C1 segment of cervical spinal cord (tissue), 14 donors: ENCODE measurements at regions not wholly inside any gene's neighbourhood (a gene's known extent, or its start where the extent isn't known, plus 50 kb on each side); places are given as distances from the start of the nearest gene placed in this dataset.
"Not testable (repeated sequence)": the region's sequence is repeated elsewhere in the genome, so short reads cannot be mapped to it uniquely, and the experiment has no call there.

Source experiments
- DNase-seq, 14 donors: peaks; one replicate each; lab custom pipeline; 2025; lab: John Stamatoyannopoulos, UW

GRCh38 chr2:142580691-142581090, 296.8 kb upstream of the KYNU start:
- DNase-seq = no peak

DNA sequence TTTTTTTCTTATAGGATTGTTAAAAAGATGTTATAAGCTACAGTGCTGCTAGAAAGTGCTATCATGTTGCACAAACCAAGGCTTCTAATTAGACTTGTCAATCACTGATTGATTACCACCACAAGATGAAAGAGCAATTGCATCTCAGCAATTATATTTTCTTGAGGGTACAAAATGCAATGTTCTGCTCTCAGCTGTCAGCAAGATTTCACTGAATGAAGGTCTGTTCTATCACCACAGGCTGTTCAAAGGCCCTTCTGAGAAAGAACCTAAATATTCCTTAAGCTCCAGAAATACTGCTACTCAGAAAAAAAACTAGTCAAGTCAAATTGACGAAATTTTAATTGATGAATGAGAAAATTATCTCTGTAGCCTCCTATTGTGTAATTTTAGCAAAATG, 301.9 kb upstream of the KYNU start:
- DNase-seq = no peak

DNA sequence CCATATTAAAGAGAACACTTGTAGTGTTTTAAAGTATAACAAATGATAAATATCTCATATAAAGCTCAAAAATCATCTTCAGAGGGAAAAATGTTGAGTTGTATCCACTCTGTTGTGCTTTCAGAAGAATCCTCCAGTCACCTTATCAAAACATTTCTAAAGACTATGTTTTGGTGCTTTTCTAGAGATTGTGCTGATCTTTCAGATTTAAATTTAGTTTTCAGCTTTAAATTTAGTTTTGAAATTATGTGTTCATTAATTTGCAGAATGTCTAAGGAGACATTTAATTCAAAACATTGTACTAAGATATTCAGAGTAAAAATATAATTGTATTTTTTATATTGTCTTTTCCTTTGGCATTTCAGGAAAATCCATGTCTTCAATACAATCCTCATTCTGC, 303.1 kb upstream of the KYNU start:
- DNase-seq = no peak

DNA sequence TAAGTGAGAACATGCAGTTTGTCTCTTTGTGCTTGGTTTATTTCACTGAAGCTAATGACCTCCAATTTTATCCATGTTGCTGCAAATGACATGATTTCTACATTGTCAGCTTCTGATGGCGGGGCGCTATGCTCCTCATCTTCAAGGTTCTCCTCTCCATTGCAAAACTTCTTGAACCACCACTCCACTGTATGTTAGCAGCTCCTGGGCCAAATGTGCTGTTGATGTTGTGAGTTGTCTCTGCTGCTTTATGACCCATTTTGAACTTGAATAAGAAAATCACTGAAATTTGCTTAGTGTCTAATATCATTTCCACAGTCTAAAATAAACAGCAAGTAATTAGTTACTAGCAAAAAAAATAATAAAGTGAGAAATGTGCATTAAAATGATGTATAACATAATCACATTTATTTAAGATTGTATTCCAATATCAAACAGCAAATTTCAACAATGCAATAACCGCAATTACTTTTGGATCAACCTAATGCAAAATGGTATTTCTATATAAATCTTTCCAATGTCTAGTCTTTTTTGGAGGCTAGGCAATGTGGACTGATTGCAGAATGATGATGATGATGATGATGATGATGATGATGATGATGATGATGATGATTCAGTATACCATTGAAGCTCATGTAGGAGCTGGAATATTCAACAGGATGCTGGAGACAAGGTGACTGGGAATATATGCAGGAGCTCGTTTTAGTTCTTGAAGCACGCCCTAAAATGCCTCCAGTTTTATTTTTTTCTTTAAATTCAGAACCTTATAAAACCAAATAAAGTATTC, 304.9 kb upstream of the KYNU start:
- no peak for DNase-seq

GRCh38 chr2:142571934-142572333, 305.5 kb upstream of the KYNU start:
- no peak for DNase-seq

DNA sequence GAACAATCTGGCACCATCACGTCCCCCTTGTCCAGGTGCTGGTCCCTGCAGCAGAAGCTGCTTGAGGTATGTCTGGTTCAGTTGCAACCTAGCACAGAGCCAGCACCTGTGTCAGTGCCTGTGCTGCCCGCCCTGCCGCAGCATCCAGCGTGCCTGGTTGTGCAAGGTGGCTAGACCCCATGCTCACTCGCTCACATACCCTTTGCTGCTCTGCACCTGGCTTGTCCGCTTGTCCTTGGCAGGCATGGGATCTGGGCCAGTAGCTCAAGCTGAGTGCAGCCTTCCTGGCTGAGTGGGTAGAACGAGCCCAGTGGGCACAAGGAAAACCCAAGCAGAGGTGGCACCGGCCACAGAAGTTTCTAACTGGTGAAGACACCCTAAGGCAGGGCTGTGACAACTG, 314.6 kb upstream of the KYNU start:
- peak in 1 of 14 donors; percentile 3 for DNase-seq

GRCh38 chr2:142561656-142562055, 315.8 kb upstream of the KYNU start:
- DNase-seq = no peak

- DNase-seq = no peak
Observed at GRCh38 chr2:142557391-142557790, 320.1 kb upstream of the KYNU start.

- not testable (repeated sequence) for DNase-seq
Observed at GRCh38 chr2:142545999-142546398, 331.5 kb upstream of the KYNU start.

DNA sequence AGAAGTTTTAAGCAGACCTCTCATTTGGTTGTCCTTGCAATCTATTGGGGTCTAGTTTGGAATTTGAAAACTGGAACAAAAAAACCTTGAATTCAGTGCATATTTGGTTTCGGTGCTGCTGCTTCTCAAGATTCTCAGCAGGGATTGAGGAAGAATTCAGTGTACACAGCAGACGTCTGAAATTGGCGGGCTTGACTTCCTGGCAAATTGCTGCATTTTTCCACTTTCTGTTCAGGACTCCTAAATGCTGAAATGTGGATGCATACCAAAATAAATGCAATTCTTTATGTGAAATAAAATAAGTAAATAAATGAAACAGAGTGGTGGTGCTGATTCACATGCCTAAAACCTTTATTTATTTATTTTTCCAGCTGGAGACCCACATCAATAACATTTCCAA, 332.4 kb upstream of the KYNU start:
- no peak for DNase-seq

GRCh38 chr2:142544173-142544572, 333.3 kb upstream of the KYNU start:
- DNase-seq = no peak

DNA sequence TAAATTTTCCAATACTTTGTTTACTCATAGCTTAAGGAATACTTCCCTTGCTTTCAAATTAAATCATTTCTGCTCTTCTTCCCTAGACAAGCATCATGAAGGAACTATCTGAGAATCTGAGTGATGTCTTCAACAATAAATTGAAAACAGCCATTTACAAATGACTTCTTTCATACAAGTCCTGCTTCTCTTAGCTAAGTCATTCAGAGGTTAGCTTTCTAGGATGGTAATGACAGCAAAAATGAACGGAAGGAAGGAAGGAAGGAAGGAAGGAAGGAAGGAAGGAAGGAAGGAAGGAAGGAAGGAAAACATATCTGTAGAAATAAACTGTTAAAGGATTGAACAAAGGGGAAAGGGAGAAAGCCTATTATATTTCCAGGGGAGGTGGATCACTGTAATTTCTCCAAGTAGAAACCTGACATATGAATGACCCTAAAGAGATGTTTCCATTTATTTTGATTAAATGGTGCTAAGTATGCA, 335.0 kb upstream of the KYNU start:
- no peak for DNase-seq

DNA sequence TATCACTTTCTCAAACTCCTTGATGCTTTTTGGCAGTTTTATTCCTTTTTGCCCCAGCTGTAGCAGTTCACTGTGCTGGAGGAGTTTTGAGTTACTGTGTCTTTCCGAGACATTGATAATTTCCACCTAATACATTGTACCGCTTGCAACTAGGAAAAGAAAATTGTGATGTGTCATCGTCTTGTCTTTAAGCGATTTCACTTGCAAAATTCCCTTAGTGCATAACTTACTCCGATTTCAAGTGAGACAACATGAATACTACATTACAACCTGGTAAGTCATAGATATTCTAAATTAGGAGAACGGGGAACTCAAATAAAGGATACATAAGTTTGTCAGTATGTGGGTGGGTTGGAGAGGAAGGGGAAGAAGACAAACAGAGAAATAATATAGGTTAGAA, 340.5 kb upstream of the KYNU start:
- DNase-seq = no peak

- no peak for DNase-seq
Observed at GRCh38 chr2:142536492-142536891, 341.0 kb upstream of the KYNU start.

DNA sequence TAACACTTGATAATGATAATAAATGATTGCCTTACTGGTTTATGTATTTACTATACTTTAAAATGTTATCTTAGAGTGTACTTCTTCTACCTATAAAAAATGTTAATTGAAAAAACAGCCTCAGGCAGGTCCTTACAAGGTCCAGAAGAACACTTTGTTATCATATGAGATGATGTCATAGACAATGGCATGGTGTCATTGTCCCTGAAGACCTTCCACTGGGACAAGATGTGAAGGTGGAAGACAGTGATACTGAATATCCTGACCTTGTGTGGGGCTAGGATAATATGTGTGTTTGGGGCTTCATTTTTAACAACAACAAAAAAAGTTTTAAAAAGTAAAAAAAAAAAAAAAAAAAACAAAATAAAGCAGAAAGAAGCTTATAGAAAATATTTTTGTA, 342.2 kb upstream of the KYNU start:
- DNase-seq = no peak

GRCh38 chr2:142533177-142533576, 344.3 kb upstream of the KYNU start:
- DNase-seq = no peak

GRCh38 chr2:142531377-142531776, 346.1 kb upstream of the KYNU start:
- DNase-seq = no peak

GRCh38 chr2:142525720-142526119, 351.7 kb upstream of the KYNU start:
- no peak for DNase-seq

- no peak for DNase-seq
Observed at GRCh38 chr2:142521492-142521891, 356.0 kb upstream of the KYNU start.

- no peak for DNase-seq
Observed at GRCh38 chr2:142515493-142515892, 362.0 kb upstream of the KYNU start.

- no peak for DNase-seq
Observed at GRCh38 chr2:142509401-142509800, 368.1 kb upstream of the KYNU start.

DNA sequence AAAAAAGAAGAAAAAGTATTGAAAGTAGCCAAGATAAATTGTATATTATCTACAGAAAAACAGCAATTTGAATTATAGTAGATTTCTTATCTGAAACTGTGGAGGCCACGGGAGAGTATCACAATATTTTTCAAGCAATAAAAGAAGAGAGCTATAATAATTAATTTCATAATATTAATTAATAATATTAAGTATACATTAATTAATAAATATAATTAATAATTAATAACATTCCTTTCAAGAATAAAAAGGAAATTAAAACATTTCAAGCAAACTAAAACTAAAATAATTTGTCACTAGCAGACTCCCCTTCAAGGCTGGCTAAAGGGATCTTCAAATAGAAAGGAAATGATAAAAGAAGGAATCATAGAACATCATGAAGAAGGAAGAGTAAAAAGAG, 372.7 kb upstream of the KYNU start:
- no peak for DNase-seq

- no peak for DNase-seq
Observed at GRCh38 chr2:142502402-142502801, 371.6 kb upstream of the LRP1B start.

- DNase-seq = no peak
Observed at GRCh38 chr2:142495141-142495540, 364.3 kb upstream of the LRP1B start.
